ENCODE measurements at regions not wholly inside any gene's neighbourhood (a gene's known extent, or its start where the extent isn't known, plus 50 kb on each side); places are given as distances from the start of the nearest gene placed in this dataset.

- Histone ChIP-seq H3K27ac (no peak overlapping the region), H3K4me1 (no peaks in the 10 kb centered on the region), H3K4me2 (no peak overlapping the region), H3K4me3 (no peak overlapping the region), H3K9me3 (no peaks in the 10 kb centered on the region)
- TF ChIP-seq ESRRA (IDR thresholded peaks at IDR 0.05; ENCODE audit: borderline replicate concordance, low read length): no peak
- no peak for TF ChIP-seq PHF8 (IDR thresholded peaks at IDR 0.05; ENCODE audit: borderline replicate concordance, low read depth)
- TF ChIP-seq NFE2L2 (conservative IDR thresholded peaks at IDR 0.05; ENCODE audit: low read length): no peak
- TF ChIP-seq KDM5A (IDR thresholded peaks at IDR 0.05): no peak
- TF ChIP-seq RAD21 (conservative IDR thresholded peaks at IDR 0.05 in 1 of 2, IDR thresholded peaks at IDR 0.05 in 1 of 2): no peak
- no peak for TF ChIP-seq HEYL (CRISPR knock-in tag; IDR thresholded peaks at IDR 0.05)
- no peak for TF ChIP-seq EHF (CRISPR knock-in tag; IDR thresholded peaks at IDR 0.05)
- TF ChIP-seq CEBPB (IDR thresholded peaks at IDR 0.05): no peak
- no peak for TF ChIP-seq MYC (IDR thresholded peaks at IDR 0.05; ENCODE audit: borderline replicate concordance, low read length)
- TF ChIP-seq CHD2 (IDR thresholded peaks at IDR 0.05; ENCODE audit: low read length, partially characterized antibody): no peak
- no peak for TF ChIP-seq ZC3H11A (IDR thresholded peaks at IDR 0.05)
- DNase-seq (ENCODE audit: low read depth in 1 of 2, low spot score in 1 of 2) (no peak), ATAC-seq (no peak), FAIRE-seq (no peak)
- ChIA-PET CTCF (no interaction called here), POLR2A (no interaction called here)
- WGBS (ENCODE audit: missing lambda C conversion rate): 37% methylated on average over 3 of the region's 3 CpGs
These were observed 990.0 kb downstream of the KCNT2 start for GRCh38 chr1:195618287-195618686.

GRCh38 chr1:195617106-195617505, 991.1 kb downstream of the KCNT2 start:
- TF ChIP-seq NR3C1 (IDR thresholded peaks at IDR 0.05) (no peak), ESRRA (IDR thresholded peaks at IDR 0.05; ENCODE audit: borderline replicate concordance, low read length) (no peak), MAFK (IDR thresholded peaks at IDR 0.05; ENCODE audit: partially characterized antibody) (no peak), HOXB13 (CRISPR knock-in tag; IDR thresholded peaks at IDR 0.05; ENCODE audit: low read depth) (no peak), ZNF302 (CRISPR knock-in tag; IDR thresholded peaks at IDR 0.05) (no peak), NFE2L2 (conservative IDR thresholded peaks at IDR 0.05; ENCODE audit: low read length) (no peak), TFCP2L1 (CRISPR knock-in tag; IDR thresholded peaks at IDR 0.05) (no peak), HOXA7 (CRISPR knock-in tag; IDR thresholded peaks at IDR 0.05) (no peak), ATOH8 (CRISPR knock-in tag; IDR thresholded peaks at IDR 0.05; ENCODE audit: low read depth) (no peak), EHF (CRISPR knock-in tag; IDR thresholded peaks at IDR 0.05) (no peak), CTCF (IDR thresholded peaks at IDR 0.05) (no peak), ZFP36 (IDR thresholded peaks at IDR 0.05; ENCODE audit: borderline replicate concordance, partially characterized antibody) (no peak)
- ATAC-seq: no peak
- no peak overlapping the region for H3K27ac ChIP-seq
- no peak for DNase-seq (ENCODE audit: low read depth in 1 of 2, low spot score in 1 of 2)
- no peaks in the 10 kb centered on the region for H3K9me3 ChIP-seq
- H3K4me3 ChIP-seq: no peak overlapping the region
- CTCF ChIA-PET: interaction anchor here (1.0 kb wide), 1 partner anchor 22 kb away, joined by 3 read pairs; no protein-coding TSS in a partner anchor
- no peaks in the 10 kb centered on the region for H3K4me1 ChIP-seq
- H3K4me2 ChIP-seq: no peak overlapping the region
- 25% methylated on average over 2 of the region's 2 CpGs for WGBS (ENCODE audit: missing lambda C conversion rate)
- FAIRE-seq: no peak
- POLR2A ChIA-PET: no interaction called here

- Histone ChIP-seq H3K4me1 (peaks cover 3% of the 10 kb centered on the region; the same call in 1 of the 3 replicates), H3K27ac (no peak overlapping the region), H3K4me3 (no peak overlapping the region), H3K9me3 (no peaks in the 10 kb centered on the region), H3K4me2 (no peak overlapping the region)
- ATAC-seq (peak in 1 of 2 experiments; percentile 53; a peak in 1 of 6 replicates), FAIRE-seq (no peak), DNase-seq (ENCODE audit: low read depth in 1 of 2, low spot score in 1 of 2) (no peak)
- ChIA-PET POLR2A (interaction anchor here (0.7 kb wide), 1 partner anchor 938 kb away, joined by 5 read pairs; no protein-coding TSS in a partner anchor), CTCF (no interaction called here)
- no peak for TF ChIP-seq POLR2A (IDR thresholded peaks at IDR 0.05; ENCODE audit: low read length)
- no peak for TF ChIP-seq FOSL2 (IDR thresholded peaks at IDR 0.05)
- TF ChIP-seq FOSL2 (CRISPR knock-in tag; IDR thresholded peaks at IDR 0.05): no peak
- no peak for TF ChIP-seq HEYL (CRISPR knock-in tag; IDR thresholded peaks at IDR 0.05)
- TF ChIP-seq PHF8 (IDR thresholded peaks at IDR 0.05; ENCODE audit: borderline replicate concordance, low read depth): no peak
- TF ChIP-seq RAD21 (conservative IDR thresholded peaks at IDR 0.05 in 1 of 2, IDR thresholded peaks at IDR 0.05 in 1 of 2): 0 out of 5 replicates have a peak, but pooled peaks of 1 of the 2 experiments have one; percentile 15
- 79% methylated on average over 1 of the region's 1 CpG for WGBS (ENCODE audit: missing lambda C conversion rate)
These were observed 999.4 kb downstream of the KCNT2 start for GRCh38 chr1:195608883-195609282.

Data from A549 (cell line).